HCT116 (cell line): ENCODE measurements at regions not wholly inside any gene's neighbourhood (a gene's known extent, or its start where the extent isn't known, plus 50 kb on each side); places are given as distances from the start of the nearest gene placed in this dataset.
"Not testable (repeated sequence)": the region's sequence is repeated elsewhere in the genome, so short reads cannot be mapped to it uniquely, and the experiment has no call there.

Experiments used
- ATAC-seq: fragments of 200-7000 bp; cut with Tn5 transposase; 2 replicates; pipeline ENCODE4 v1.9.1; 2020; ENCODE audit warnings: mild to moderate bottlenecking, moderate library complexity
- BruUV-seq: library from RNA; stranded (reverse); fragments of 400-500 nt; replicated peaks from 2 replicates; lab custom pipeline; 2021; lab: Mats Ljungman, UMichigan
- CTCF ChIA-PET: fragments of 300-600 bp; sonication (Branson Sonifier 250); formaldehyde crosslinking; loops from one replicate; lab custom pipeline; 2021; ENCODE audit warnings: antibody characterized with exemption; lab: Charles Lee
- POLR2A ChIA-PET: fragments of 300-600, 350-600 bp; sonication (Branson Sonifier 250); formaldehyde crosslinking; loops from one replicate; lab custom pipeline; 2021; ENCODE audit warnings: antibody characterized with exemption; lab: Charles Lee
- RAD21 ChIA-PET, 2 experiments: fragments of 300-600 bp; sonication (Branson Sonifier 250); formaldehyde crosslinking; loops; one replicate each; lab custom pipeline; 2023; ENCODE audit warnings: low total read pairs in 2 of 2; ENCODE audit not compliant: uncharacterized antibody in 2 of 2, unreplicated experiment in 2 of 2, low non-redundant PET in 1 of 2; lab: Charles Lee
- DNase-seq: peaks from one replicate; pipeline ENCODE4 v3.0.0-alpha.2; 2010; ENCODE audit warnings: low read depth, low spot score
- H2AFZ ChIP-seq: fragments of 200-600 bp; shearing (Covaris generic), sonication (generic); 2 replicates; pipeline ENCODE4 v1.6.1; 2017; ENCODE audit warnings: low read depth, mixed run types, mixed read lengths, antibody characterized with exemption, low read length; ENCODE audit not compliant: poor library complexity, severe bottlenecking
- H3K27ac ChIP-seq: 2 replicates; pipeline ENCODE4 v1.5.1; 2012; ENCODE audit warnings: low read depth, low read length
- H3K27me3 ChIP-seq: fragments of 200-600 bp; sonication (generic); 2 replicates; pipeline ENCODE4 v1.6.1; 2016; ENCODE audit warnings: mixed run types, low read length, mixed read lengths; ENCODE audit not compliant: insufficient read depth
- H3K36me3 ChIP-seq, 2 experiments: fragments of 200-500 bp in 1 of 2; fragments of 200-600 bp in 1 of 2; sonication (Bioruptor generic) in 1 of 2; sonication (generic) in 1 of 2; 2 replicates each; pipeline versions ENCODE4 v1.5.1 to v1.6.1; 2014 to 2016; ENCODE audit warnings: low read length in 2 of 2, inconsistent platforms in 1 of 2, mixed read lengths in 1 of 2, mixed run types in 1 of 2; ENCODE audit not compliant: insufficient read depth in 2 of 2, control insufficient read depth in 1 of 2
- H3K4me1 ChIP-seq, 2 experiments: fragments of 200-600 bp in 1 of 2; sonication (generic) in 1 of 2; 2 replicates each; pipeline versions ENCODE4 v1.5.1 to v1.6.1; 2012 to 2017; ENCODE audit warnings: low read length in 2 of 2, inconsistent platforms in 1 of 2, mild to moderate bottlenecking in 1 of 2, mixed read lengths in 1 of 2, mixed run types in 1 of 2, moderate library complexity in 1 of 2; ENCODE audit not compliant: insufficient read depth in 2 of 2, control insufficient read depth in 1 of 2
- H3K4me2 ChIP-seq: fragments of 200-600 bp; sonication (generic); 2 replicates; pipeline ENCODE4 v1.6.1; 2017; ENCODE audit warnings: mixed run types, low read length, mixed read lengths
- H3K4me3 ChIP-seq, 2 experiments: fragments of 200-600 bp in 1 of 2; sonication (generic) in 1 of 2; replicated peaks in 1 of 2; 2 replicates each; pipeline ENCODE4 v1.5.1; 2011 to 2016; ENCODE audit warnings: low read length in 2 of 2, control low read depth in 1 of 2, low read depth in 1 of 2, mild to moderate bottlenecking in 1 of 2, mixed read lengths in 1 of 2, mixed run types in 1 of 2
- H3K79me2 ChIP-seq: fragments of 200-600 bp; sonication (generic); 2 replicates; pipeline ENCODE4 v1.6.1; 2017; ENCODE audit warnings: mild to moderate bottlenecking, mixed run types, low read length, moderate library complexity, mixed read lengths; ENCODE audit not compliant: insufficient read depth
- H3K9ac ChIP-seq: fragments of 200-600 bp; sonication (generic); 2 replicates; pipeline ENCODE4 v1.6.1; 2016; ENCODE audit warnings: low read length, mixed read lengths
- H3K9me2 ChIP-seq: fragments of 200-600 bp; sonication (generic), shearing (Covaris generic); 2 replicates; pipeline ENCODE4 v1.6.1; 2017; ENCODE audit warnings: mixed run types, mild to moderate bottlenecking, moderate library complexity; ENCODE audit not compliant: insufficient read depth
- H3K9me3 ChIP-seq, 2 experiments: fragments of 200-500 bp in 1 of 2; fragments of 200-600 bp in 1 of 2; sonication (Bioruptor generic) in 1 of 2; sonication (generic) in 1 of 2; 2 replicates each; pipeline ENCODE4 v1.6.1; 2014 to 2017; ENCODE audit warnings: low read length in 2 of 2, mixed read lengths in 2 of 2, inconsistent platforms in 1 of 2, low read depth in 1 of 2, mild to moderate bottlenecking in 1 of 2, mixed run types in 1 of 2, moderate library complexity in 1 of 2; ENCODE audit not compliant: control insufficient read depth in 1 of 2, insufficient read depth in 1 of 2
- H4K20me1 ChIP-seq: fragments of 200-600 bp; sonication (generic), shearing (Covaris generic); 2 replicates; pipeline ENCODE4 v1.6.1; 2017; ENCODE audit warnings: mixed run types, mild to moderate bottlenecking, moderate library complexity; ENCODE audit not compliant: insufficient read depth
- CBX3 ChIP-seq: IDR thresholded peaks from 2 replicates; pipeline ENCODE4 v1.6.1; 2012; ENCODE audit warnings: low read depth
- EGR1 ChIP-seq: IDR thresholded peaks from 2 replicates; pipeline ENCODE4 v1.6.1; 2012; ENCODE audit warnings: low read depth
- ELF1 ChIP-seq: IDR thresholded peaks from 2 replicates; pipeline ENCODE4 v1.6.1; 2012; ENCODE audit warnings: low read depth, borderline replicate concordance
- EZH2 ChIP-seq: fragments of 200-600 bp; sonication (generic); IDR thresholded peaks from 2 replicates; pipeline ENCODE4 v1.6.1; 2017; ENCODE audit warnings: antibody characterized with exemption, mixed run types
- EZH2phosphoT487 ChIP-seq: fragments of 200-600 bp; IDR thresholded peaks from 2 replicates; pipeline ENCODE4 v1.6.1; 2018; ENCODE audit warnings: antibody characterized with exemption, borderline replicate concordance
- FOSL1 ChIP-seq: IDR thresholded peaks from 2 replicates; pipeline ENCODE4 v1.6.1; 2012; ENCODE audit warnings: low read depth
- JUND ChIP-seq: IDR thresholded peaks from 2 replicates; pipeline ENCODE4 v1.6.1; 2012
- POLR2A ChIP-seq: IDR thresholded peaks from 2 replicates; pipeline ENCODE4 v1.7.0; 2011; ENCODE audit warnings: borderline replicate concordance; ENCODE audit not compliant: insufficient read depth, insufficient read length; ENCODE audit errors: extremely low read depth
- RAD21 ChIP-seq: IDR thresholded peaks from 2 replicates; pipeline ENCODE4 v1.6.1; 2012; ENCODE audit warnings: low read depth, mild to moderate bottlenecking
- SIN3A ChIP-seq: IDR thresholded peaks from 2 replicates; pipeline ENCODE4 v1.6.1; 2012; ENCODE audit warnings: low read depth
- SP1 ChIP-seq: IDR thresholded peaks from 2 replicates; pipeline ENCODE4 v1.6.1; 2012; ENCODE audit warnings: low read depth
- SRF ChIP-seq: IDR thresholded peaks from 2 replicates; pipeline ENCODE4 v1.6.1; 2012; ENCODE audit warnings: low read depth
- TCF7L2 ChIP-seq: IDR thresholded peaks from 2 replicates; pipeline ENCODE4 v1.7.0; 2011; ENCODE audit warnings: borderline replicate concordance, inconsistent platforms; ENCODE audit not compliant: insufficient read depth, insufficient read length; ENCODE audit errors: extremely low read depth
- YY1 ChIP-seq: IDR thresholded peaks from 2 replicates; pipeline ENCODE4 v1.6.1; 2011; ENCODE audit warnings: low read length, low read depth, moderate library complexity, mild to moderate bottlenecking; ENCODE audit not compliant: insufficient replicate concordance; ENCODE audit errors: extremely low read depth
- ZNF274 ChIP-seq: fragments of 200-500 bp; sonication (Bioruptor generic); IDR thresholded peaks from 2 replicates; pipeline ENCODE4 v1.6.1; 2014; ENCODE audit warnings: mild to moderate bottlenecking, low read depth, low read length, inconsistent platforms
- intact Hi-C: fragments of 100-400 bp; cut with micrococcal nuclease; formaldehyde crosslinking; loops from 2 replicates; pipeline ENCODE4 v1.10.0; 2022
- TF ChIP-seq, protein P1 (sequence below): IDR thresholded peaks from 2 replicates; pipeline ENCODE4 v1.6.1; 2012; ENCODE audit warnings: low read depth
- TF ChIP-seq, protein P2 (sequence below): IDR thresholded peaks from 2 replicates; pipeline ENCODE4 v1.6.1; 2012

DNA sequence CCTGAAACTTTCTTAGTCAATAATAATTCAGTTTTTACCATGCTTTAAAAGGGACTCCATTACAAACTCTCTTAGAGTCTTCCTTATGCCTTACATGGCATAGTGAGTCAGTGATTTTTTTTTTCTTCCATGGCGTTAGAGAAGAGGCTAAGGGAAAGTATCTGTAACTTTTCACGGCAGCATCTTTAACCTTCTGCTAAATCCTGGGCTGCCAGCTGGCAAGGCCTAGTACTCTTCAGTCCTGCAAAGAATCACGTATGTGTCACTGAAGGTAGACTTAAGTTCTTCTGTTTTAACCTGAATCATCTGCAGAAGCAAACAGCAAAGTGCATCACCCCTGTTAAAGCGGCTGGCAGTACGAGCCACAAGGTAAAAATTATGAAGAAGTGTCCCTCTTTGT is 286.3 kb upstream of the FN1 start (continued):
- no peak for TF ChIP-seq CBX3
- TF ChIP-seq POLR2A: no peak
- no peak for TF ChIP-seq TCF7L2
- TF ChIP-seq EGR1: no peak
- no peak for TF ChIP-seq JUND
- TF ChIP-seq FOSL1: no peak
- TF ChIP-seq ELF1: no peak
- TF ChIP-seq, all 23 proteins: peak for 0

DNA sequence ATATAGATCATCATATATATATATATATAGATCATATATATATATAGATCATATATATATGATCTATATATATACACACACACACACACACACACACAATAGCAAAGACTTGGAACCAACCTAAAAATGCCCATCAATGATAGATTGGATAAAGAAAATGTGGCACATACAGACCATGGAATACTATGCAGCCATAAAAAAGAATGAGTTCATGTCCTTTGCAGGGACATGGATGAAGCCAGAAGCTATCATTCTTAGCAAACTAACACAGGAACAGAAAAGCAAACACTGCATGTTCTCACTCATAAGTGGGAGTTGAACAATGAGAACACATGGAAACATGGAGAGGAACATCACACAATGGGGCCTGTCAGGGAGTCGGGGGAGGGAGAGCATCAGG is 285.6 kb upstream of the FN1 start:
- CTCF ChIA-PET, H3K4me1 ChIP-seq, BruUV-seq, H3K36me3 ChIP-seq, H3K9me2 ChIP-seq, intact Hi-C loops, RAD21 ChIA-PET, H3K79me2 ChIP-seq, H4K20me1 ChIP-seq, H3K27ac ChIP-seq, H3K4me2 ChIP-seq, H2AFZ ChIP-seq, H3K4me3 ChIP-seq, H3K27me3 ChIP-seq, POLR2A ChIA-PET, DNase-seq, H3K9ac ChIP-seq, ATAC-seq, H3K9me3 ChIP-seq: not testable (repeated sequence)

DNA sequence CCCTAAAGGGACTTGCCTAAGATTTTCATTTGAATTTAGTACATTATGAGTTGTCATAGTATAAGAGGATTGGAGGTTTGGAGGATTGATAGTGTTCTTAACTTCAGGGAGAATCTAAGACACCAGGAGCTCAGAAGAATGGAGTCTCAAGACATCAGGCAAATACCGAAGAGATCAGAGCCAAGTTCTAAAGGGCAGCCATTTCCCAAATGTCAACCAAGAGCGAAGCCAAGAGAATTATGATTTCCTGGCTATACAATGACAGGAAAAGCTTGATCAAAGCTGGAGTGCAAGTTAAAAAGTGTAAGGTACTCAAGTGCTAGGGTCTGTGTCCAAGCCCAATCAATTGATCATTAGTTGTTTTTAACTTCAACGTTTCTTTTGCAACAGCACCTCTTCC is 283.0 kb upstream of the FN1 start:
- Histone ChIP-seq H3K4me1 (no peaks in the 10 kb centered on the region), H3K36me3 (no peaks in the 10 kb centered on the region), H3K27ac (no peak overlapping the region), H3K79me2 (no peaks in the 10 kb centered on the region), H3K4me3 (no peak overlapping the region), H3K9me2 (no peaks in the 10 kb centered on the region; the same call in 1 of the 2 replicates), H3K9ac (no peak overlapping the region), H2AFZ (no peak overlapping the region), H4K20me1 (no peaks in the 10 kb centered on the region), H3K27me3 (no peaks in the 10 kb centered on the region), H3K4me2 (no peak overlapping the region), H3K9me3 (no peaks in the 10 kb centered on the region)
- BruUV-seq: no TSS peak
- RAD21 ChIA-PET: no interaction called here
- intact Hi-C loops: no loop called here
- no peak for DNase-seq
- CTCF ChIA-PET: no interaction called here
- POLR2A ChIA-PET: no interaction called here
- no peak for ATAC-seq
- no peak for TF ChIP-seq POLR2A
- TF ChIP-seq SP1: no peak
- TF ChIP-seq EZH2phosphoT487: no peak
- TF ChIP-seq ZNF274: no peak
- TF ChIP-seq, protein P1, sequence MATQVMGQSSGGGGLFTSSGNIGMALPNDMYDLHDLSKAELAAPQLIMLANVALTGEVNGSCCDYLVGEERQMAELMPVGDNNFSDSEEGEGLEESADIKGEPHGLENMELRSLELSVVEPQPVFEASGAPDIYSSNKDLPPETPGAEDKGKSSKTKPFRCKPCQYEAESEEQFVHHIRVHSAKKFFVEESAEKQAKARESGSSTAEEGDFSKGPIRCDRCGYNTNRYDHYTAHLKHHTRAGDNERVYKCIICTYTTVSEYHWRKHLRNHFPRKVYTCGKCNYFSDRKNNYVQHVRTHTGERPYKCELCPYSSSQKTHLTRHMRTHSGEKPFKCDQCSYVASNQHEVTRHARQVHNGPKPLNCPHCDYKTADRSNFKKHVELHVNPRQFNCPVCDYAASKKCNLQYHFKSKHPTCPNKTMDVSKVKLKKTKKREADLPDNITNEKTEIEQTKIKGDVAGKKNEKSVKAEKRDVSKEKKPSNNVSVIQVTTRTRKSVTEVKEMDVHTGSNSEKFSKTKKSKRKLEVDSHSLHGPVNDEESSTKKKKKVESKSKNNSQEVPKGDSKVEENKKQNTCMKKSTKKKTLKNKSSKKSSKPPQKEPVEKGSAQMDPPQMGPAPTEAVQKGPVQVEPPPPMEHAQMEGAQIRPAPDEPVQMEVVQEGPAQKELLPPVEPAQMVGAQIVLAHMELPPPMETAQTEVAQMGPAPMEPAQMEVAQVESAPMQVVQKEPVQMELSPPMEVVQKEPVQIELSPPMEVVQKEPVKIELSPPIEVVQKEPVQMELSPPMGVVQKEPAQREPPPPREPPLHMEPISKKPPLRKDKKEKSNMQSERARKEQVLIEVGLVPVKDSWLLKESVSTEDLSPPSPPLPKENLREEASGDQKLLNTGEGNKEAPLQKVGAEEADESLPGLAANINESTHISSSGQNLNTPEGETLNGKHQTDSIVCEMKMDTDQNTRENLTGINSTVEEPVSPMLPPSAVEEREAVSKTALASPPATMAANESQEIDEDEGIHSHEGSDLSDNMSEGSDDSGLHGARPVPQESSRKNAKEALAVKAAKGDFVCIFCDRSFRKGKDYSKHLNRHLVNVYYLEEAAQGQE: no peak
- TF ChIP-seq EZH2: no peak
- no peak for TF ChIP-seq TCF7L2
- TF ChIP-seq SIN3A: no peak
- TF ChIP-seq, protein P2, sequence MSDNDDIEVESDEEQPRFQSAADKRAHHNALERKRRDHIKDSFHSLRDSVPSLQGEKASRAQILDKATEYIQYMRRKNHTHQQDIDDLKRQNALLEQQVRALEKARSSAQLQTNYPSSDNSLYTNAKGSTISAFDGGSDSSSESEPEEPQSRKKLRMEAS: no peak
- TF ChIP-seq RAD21: no peak
- TF ChIP-seq YY1: no peak
- no peak for TF ChIP-seq SRF
- no peak for TF ChIP-seq CBX3
- no peak for TF ChIP-seq EGR1
